Right kidney (tissue), 1 donor: ENCODE measurements at regions not wholly inside any gene's neighbourhood (a gene's known extent, or its start where the extent isn't known, plus 50 kb on each side); places are given as distances from the start of the nearest gene placed in this dataset.

Experiments
- DNase-seq: peaks from one replicate; pipeline ENCODE4 v3.0.0-alpha.2; 2016

DNA sequence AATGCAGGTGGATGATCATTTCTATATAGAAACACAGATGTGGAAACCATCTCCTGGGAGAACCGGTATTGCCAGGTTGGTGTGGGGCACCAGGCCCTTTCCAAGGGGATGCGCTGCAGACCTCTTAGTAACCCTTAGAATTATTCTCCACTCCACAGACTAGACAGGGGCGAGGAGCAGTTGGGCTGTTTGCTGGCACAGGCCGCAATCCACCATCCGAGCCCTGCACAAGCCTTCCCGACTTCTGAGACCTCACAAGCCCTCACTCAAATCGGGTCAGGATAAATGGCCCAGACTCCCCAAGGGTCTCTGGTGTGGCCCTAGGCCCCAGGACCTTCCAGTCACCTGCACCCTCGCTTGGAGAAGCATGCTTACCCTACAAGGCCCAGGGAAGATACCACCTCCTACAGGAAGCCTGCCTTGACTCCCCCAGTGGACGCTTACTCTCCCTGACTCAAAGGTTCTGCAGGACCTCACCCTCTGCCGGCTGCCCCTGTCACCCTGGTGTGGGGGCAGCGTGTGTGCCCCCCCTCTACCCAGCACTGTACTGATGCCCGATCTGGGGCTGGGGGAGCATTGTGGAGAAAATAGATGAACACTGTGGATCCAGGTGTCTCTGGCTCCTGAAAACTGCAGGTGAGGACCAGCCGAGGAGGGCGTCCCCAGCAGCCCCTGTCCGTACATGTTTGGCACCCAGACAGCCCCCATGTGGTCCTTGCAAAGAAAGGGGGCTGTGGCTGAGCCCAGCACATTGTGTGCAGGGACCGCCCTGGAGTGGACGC, 49.8 kb upstream of the ACSF3 start:
- no peak for DNase-seq
